ENCODE measurements at regions not wholly inside any gene's neighbourhood (a gene's known extent, or its start where the extent isn't known, plus 50 kb on each side); places are given as distances from the start of the nearest gene placed in this dataset.

- Histone ChIP-seq H3K79me2 (ENCODE audit: insufficient read depth, low read length) (no peaks in the 10 kb centered on the region), H2AFZ (ENCODE audit: low read depth, low read length, poor library complexity, severe bottlenecking) (no peak overlapping the region), H3K4me1 (ENCODE audit: control insufficient read depth in 1 of 2, insufficient read depth in 2 of 2, low read length in 2 of 2) (no peaks in the 10 kb centered on the region), H3K36me3 (ENCODE audit: control insufficient read depth in 1 of 2, insufficient read depth in 2 of 2, low read length in 2 of 2) (no peaks in the 10 kb centered on the region), H3K4me2 (ENCODE audit: low read length) (no peak overlapping the region), H3K27ac (ENCODE audit: low read depth, low read length) (no peak overlapping the region), H3K27me3 (ENCODE audit: insufficient read depth, low read length) (peaks cover 27% of the 10 kb centered on the region; the same call in 1 of the 2 replicates), H4K20me1 (ENCODE audit: insufficient read depth) (no peaks in the 10 kb centered on the region), H3K9me3 (ENCODE audit: control insufficient read depth in 1 of 2, insufficient read depth in 1 of 2, low read depth in 1 of 2, low read length in 2 of 2) (no peaks in the 10 kb centered on the region), H3K4me3 (replicated peaks in 1 of 2; ENCODE audit: low read depth in 1 of 2, low read length in 2 of 2) (no peak overlapping the region), H3K9me2 (ENCODE audit: insufficient read depth) (no peaks in the 10 kb centered on the region), H3K9ac (ENCODE audit: low read length) (no peak overlapping the region)
- ATAC-seq (no peak), DNase-seq (ENCODE audit: low read depth, low spot score) (no peak)
- RAD21 ChIA-PET (ENCODE audit: low non-redundant PET in 1 of 2, low total read pairs in 2 of 2, uncharacterized antibody in 2 of 2, unreplicated experiment in 2 of 2), result no interaction called here
- POLR2A ChIA-PET, result no interaction called here
- intact Hi-C loops (cut with micrococcal nuclease), result no loop called here
- TF ChIP-seq ZNF274 (IDR thresholded peaks at IDR 0.05; ENCODE audit: low read depth, low read length), result no peak
- BruUV-seq (replicated peaks), result no TSS peak
- CTCF ChIA-PET, result no interaction called here
These were observed 92.2 kb upstream of the GATB start for GRCh38 chr4:151853034-151853433.

GRCh38 chr4:151852202-151852601, 91.4 kb upstream of the GATB start:
- no peaks in the 10 kb centered on the region for H3K36me3 ChIP-seq (ENCODE audit: control insufficient read depth in 1 of 2, insufficient read depth in 2 of 2, low read length in 2 of 2)
- TF ChIP-seq CBX3 (IDR thresholded peaks at IDR 0.05; ENCODE audit: low read depth) (no peak), JUND (IDR thresholded peaks at IDR 0.05) (no peak)
- ChIA-PET POLR2A (no interaction called here), CTCF (no interaction called here), RAD21 (ENCODE audit: low non-redundant PET in 1 of 2, low total read pairs in 2 of 2, uncharacterized antibody in 2 of 2, unreplicated experiment in 2 of 2) (no interaction called here)
- peaks cover 20% of the 10 kb centered on the region; the same call in 1 of the 2 replicates for H3K27me3 ChIP-seq (ENCODE audit: insufficient read depth, low read length)
- no peaks in the 10 kb centered on the region for H3K9me2 ChIP-seq (ENCODE audit: insufficient read depth)
- no peak for DNase-seq (ENCODE audit: low read depth, low spot score)
- H3K27ac ChIP-seq (ENCODE audit: low read depth, low read length), result no peak overlapping the region
- no peaks in the 10 kb centered on the region for H3K4me1 ChIP-seq (ENCODE audit: control insufficient read depth in 1 of 2, insufficient read depth in 2 of 2, low read length in 2 of 2)
- H3K4me2 ChIP-seq (ENCODE audit: low read length), result no peak overlapping the region
- intact Hi-C loops (cut with micrococcal nuclease), result no loop called here
- no peaks in the 10 kb centered on the region for H4K20me1 ChIP-seq (ENCODE audit: insufficient read depth)
- H3K79me2 ChIP-seq (ENCODE audit: insufficient read depth, low read length), result no peaks in the 10 kb centered on the region
- no TSS peak for BruUV-seq (replicated peaks)
- ATAC-seq, result no peak
- no peak overlapping the region for H3K4me3 ChIP-seq (replicated peaks in 1 of 2; ENCODE audit: low read depth in 1 of 2, low read length in 2 of 2)
- H3K9ac ChIP-seq (ENCODE audit: low read length), result no peak overlapping the region
- H2AFZ ChIP-seq (ENCODE audit: low read depth, low read length, poor library complexity, severe bottlenecking), result no peak overlapping the region
- no peaks in the 10 kb centered on the region for H3K9me3 ChIP-seq (ENCODE audit: control insufficient read depth in 1 of 2, insufficient read depth in 1 of 2, low read depth in 1 of 2, low read length in 2 of 2)

- POLR2A ChIA-PET, result no interaction called here
- TF ChIP-seq CEBPB (IDR thresholded peaks at IDR 0.05; ENCODE audit: low read depth), result no peak
- TF ChIP-seq CTCF (IDR thresholded peaks at IDR 0.05 in 2 of 3, conservative IDR thresholded peaks at IDR 0.05 in 1 of 3; ENCODE audit: borderline replicate concordance in 1 of 3, insufficient read depth in 1 of 3, low read depth in 2 of 3, low read length in 2 of 3), result no peak
- no peak for TF ChIP-seq ZBTB33 (IDR thresholded peaks at IDR 0.05; ENCODE audit: extremely low read depth, insufficient replicate concordance, low read length)
- no peak for TF ChIP-seq CBX3 (IDR thresholded peaks at IDR 0.05; ENCODE audit: low read depth)
- no peak for TF ChIP-seq JUND (IDR thresholded peaks at IDR 0.05)
- TF ChIP-seq ATF3 (IDR thresholded peaks at IDR 0.05), result no peak
- TF ChIP-seq ELF1 (IDR thresholded peaks at IDR 0.05; ENCODE audit: borderline replicate concordance, low read depth), result no peak
- TF ChIP-seq EGR1 (IDR thresholded peaks at IDR 0.05; ENCODE audit: low read depth), result no peak
- no peak for TF ChIP-seq MAX (IDR thresholded peaks at IDR 0.05)
These were observed 90.5 kb upstream of the GATB start for GRCh38 chr4:151851354-151851753.

More at GRCh38 chr4:151851354-151851753, 90.5 kb upstream of the GATB start:
- H3K9me3 ChIP-seq (ENCODE audit: control insufficient read depth in 1 of 2, insufficient read depth in 1 of 2, low read depth in 1 of 2, low read length in 2 of 2), result no peaks in the 10 kb centered on the region
- ChIA-PET CTCF (no interaction called here), RAD21 (ENCODE audit: low non-redundant PET in 1 of 2, low total read pairs in 2 of 2, uncharacterized antibody in 2 of 2, unreplicated experiment in 2 of 2) (no interaction called here)
- no peak for ATAC-seq
- peaks cover 20% of the 10 kb centered on the region; the same call in 1 of the 2 replicates for H3K27me3 ChIP-seq (ENCODE audit: insufficient read depth, low read length)
- no peak for DNase-seq (ENCODE audit: low read depth, low spot score)
- no peak overlapping the region for H3K4me2 ChIP-seq (ENCODE audit: low read length)
- no TSS peak for BruUV-seq (replicated peaks)
- H3K4me1 ChIP-seq (ENCODE audit: control insufficient read depth in 1 of 2, insufficient read depth in 2 of 2, low read length in 2 of 2), result no peaks in the 10 kb centered on the region
- H3K36me3 ChIP-seq (ENCODE audit: control insufficient read depth in 1 of 2, insufficient read depth in 2 of 2, low read length in 2 of 2), result no peaks in the 10 kb centered on the region
- no peak overlapping the region for H3K4me3 ChIP-seq (replicated peaks in 1 of 2; ENCODE audit: low read depth in 1 of 2, low read length in 2 of 2)
- H3K27ac ChIP-seq (ENCODE audit: low read depth, low read length), result no peak overlapping the region
- H4K20me1 ChIP-seq (ENCODE audit: insufficient read depth), result no peaks in the 10 kb centered on the region
- no peaks in the 10 kb centered on the region for H3K79me2 ChIP-seq (ENCODE audit: insufficient read depth, low read length)
- no peak overlapping the region for H2AFZ ChIP-seq (ENCODE audit: low read depth, low read length, poor library complexity, severe bottlenecking)
- intact Hi-C loops (cut with micrococcal nuclease), result no loop called here
- no peaks in the 10 kb centered on the region for H3K9me2 ChIP-seq (ENCODE audit: insufficient read depth)
- H3K9ac ChIP-seq (ENCODE audit: low read length), result no peak overlapping the region
